ENCODE measurements at regions not wholly inside any gene's neighbourhood (a gene's known extent, or its start where the extent isn't known, plus 50 kb on each side); places are given as distances from the start of the nearest gene placed in this dataset.

- DNase-seq (ENCODE audit: low spot score), result no peak
Measured at GRCh38 chr4:4599481-4600275, 57.8 kb upstream of the STX18 start.

- no peak for DNase-seq (ENCODE audit: low spot score)
Measured at GRCh38 chr4:4598851-4599411, 57.1 kb upstream of the STX18 start.

DNA sequence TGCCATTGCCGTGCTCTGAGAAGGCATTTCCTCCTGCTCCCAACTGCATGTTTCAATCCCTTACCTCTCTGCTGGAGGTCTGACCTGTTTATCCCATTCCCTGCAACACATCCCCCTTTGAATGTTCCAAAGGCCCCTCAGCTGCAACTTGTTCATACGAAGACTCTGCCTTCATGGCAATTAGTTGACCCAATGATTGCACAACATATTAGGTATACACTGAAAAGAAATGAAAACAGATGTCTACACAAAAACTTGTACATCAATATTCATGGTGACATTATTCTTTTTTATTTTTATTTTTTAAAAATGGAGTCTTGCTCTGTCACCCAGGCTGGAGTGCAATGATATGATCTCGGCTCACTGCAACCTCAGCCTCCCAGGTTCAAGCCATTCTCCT lies 54.9 kb upstream of the STX18 start:
- DNase-seq (ENCODE audit: low spot score), result no peak

- DNase-seq (ENCODE audit: low spot score), result no peak
Measured at GRCh38 chr4:4595252-4595651, 53.4 kb upstream of the STX18 start.

DNA sequence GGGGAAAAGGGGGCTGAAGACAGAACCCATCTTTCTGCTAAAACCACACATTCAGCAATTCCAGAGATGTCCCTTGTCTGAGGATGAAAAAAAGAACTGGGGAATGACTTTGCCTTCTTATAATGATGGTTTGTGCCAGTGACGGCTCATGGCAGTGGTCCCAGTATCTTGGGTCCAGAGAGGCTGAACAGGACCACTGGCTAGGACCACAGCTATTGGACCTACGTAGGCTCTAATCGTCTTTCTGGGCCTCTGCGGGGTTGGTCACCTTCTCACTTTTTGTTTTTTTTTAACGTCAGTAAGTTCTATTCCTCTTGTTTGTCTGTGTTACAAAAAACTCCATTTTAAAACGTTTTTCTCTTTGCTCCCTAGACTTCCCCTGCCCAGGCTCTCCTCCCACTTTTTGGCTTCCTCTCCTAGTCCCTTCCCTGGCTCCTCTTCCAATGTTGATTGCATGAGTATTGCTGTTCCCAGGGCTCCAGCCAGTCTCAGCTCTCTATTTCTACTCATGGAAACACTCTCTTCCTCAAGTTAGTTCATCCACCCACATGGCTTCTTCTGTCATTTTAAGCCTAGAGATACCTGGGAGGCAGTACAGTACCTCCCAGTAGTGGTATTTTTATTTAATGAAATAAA lies 52.6 kb upstream of the STX18 start:
- no peak for DNase-seq (ENCODE audit: low spot score)

DNA sequence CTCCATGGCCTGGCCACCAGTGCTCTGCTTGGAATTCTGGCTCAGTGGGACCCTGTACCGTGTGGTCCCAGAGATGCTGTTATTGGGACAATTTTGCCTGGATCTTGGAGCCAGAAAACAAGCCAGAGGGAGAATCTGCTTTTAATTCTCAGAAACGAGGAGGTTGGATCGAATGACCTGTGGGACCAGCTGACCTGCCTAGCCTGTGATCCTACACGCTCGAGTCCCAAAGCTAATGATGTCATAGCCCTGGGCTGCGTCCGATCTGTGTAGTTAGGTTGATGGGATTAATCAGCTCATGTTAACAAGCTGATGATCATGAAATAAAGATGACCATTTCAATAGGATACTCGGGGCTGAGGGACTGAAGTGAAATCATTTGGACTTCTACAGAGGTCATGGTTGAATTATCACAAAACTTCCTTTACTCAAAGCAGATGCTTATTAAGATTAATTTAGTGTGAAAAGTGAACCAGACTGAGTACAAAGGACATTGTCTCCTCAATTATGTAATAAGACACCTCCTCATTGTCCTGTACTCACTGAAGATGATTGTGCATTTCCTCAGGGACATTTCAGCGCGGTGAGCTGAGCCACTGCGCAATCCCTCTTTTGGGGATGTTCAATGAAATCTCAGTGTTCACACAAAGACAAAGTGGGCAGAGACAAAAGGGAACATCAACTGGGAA lies 51.9 kb upstream of the STX18 start:
- DNase-seq (ENCODE audit: low spot score), result no peak

- DNase-seq (ENCODE audit: low spot score), result no peak
Measured at GRCh38 chr4:4592414-4592813, 50.6 kb upstream of the STX18 start.

Data from HuH-7 (cell line).